DLD1 (cell line): ENCODE measurements at regions not wholly inside any gene's neighbourhood (a gene's known extent, or its start where the extent isn't known, plus 50 kb on each side); places are given as distances from the start of the nearest gene placed in this dataset.

ENCODE experiments used
- in situ Hi-C: cut with HindIII; loops from 2 replicates; pipeline ENCODE4 v1.10.0; 2017; ENCODE audit warnings: low sequenced_read_pairs

DNA sequence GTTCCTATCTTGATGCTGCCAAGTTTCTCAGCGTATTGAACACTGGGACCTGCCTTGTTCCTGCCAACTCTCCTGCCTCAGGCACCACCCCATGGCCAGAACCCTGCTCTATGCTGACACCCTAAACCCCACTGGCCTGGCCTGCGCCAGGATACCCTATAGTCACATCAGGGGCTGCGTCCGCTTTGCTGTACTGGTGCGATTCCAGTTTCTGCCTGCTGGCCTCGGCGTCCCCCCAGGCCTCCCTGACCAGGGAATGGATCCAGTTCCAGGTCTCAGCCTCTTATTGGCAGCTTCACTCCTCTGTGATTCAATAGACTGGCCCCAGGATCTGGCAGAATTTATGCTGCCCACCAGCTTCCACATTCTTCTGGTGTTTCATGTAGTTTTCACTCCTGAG, 55.0 kb downstream of the GPR6 start:
- in situ Hi-C loops = no loop called here

- in situ Hi-C loops = no loop called here
Observed at GRCh38 chr6:110033749-110034666, 55.9 kb downstream of the GPR6 start.

GRCh38 chr6:110034667-110035036, 56.5 kb downstream of the GPR6 start:
- in situ Hi-C loops = no loop called here

- in situ Hi-C loops = no loop called here
Observed at GRCh38 chr6:110035321-110035720, 57.2 kb downstream of the GPR6 start.

DNA sequence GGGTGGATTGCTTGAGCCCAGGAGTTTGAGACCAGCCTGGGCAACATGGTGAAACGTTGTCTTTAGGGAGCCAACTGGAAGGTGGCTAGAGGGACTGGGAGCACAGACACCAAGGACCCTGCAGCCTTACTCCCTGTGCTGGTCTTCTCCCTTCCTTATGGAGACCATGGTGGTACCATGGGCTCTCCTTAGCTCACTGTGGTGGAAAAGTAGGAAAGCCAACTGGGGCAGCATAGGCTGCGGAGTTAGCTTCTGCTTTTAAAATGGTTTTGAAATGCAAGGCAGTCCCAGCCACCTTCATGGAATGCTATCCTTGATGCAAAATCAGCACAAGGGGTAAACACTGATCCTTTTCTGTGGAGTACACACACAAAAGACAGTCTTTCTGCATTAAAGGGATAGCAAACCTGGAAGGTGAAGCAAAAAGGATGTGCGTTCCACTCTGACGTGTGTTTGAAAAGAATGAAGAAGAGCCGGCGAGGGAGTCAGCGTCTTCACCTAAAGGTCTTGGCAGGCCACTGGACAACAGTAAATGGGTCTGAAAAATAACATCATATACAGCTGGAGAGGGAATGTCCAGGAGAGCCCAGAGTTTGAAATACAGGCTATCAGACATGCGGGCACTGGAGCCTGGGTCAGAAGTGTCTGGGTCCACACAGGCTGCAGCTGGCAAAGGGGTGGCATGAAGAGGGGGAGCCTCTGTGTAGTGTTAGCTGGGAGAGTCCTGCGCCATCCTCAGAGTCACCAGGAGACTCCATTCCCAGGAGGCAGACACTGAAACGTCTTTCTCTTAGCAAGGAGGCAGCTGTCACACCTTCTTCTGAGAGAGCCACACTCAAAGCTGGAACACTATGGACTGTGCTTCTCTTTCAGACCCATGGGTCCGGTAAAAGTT, 58.5 kb downstream of the GPR6 start:
- in situ Hi-C loops = no loop called here

- in situ Hi-C loops = no loop called here
Observed at GRCh38 chr6:110037726-110038295, 59.7 kb downstream of the GPR6 start.

DNA sequence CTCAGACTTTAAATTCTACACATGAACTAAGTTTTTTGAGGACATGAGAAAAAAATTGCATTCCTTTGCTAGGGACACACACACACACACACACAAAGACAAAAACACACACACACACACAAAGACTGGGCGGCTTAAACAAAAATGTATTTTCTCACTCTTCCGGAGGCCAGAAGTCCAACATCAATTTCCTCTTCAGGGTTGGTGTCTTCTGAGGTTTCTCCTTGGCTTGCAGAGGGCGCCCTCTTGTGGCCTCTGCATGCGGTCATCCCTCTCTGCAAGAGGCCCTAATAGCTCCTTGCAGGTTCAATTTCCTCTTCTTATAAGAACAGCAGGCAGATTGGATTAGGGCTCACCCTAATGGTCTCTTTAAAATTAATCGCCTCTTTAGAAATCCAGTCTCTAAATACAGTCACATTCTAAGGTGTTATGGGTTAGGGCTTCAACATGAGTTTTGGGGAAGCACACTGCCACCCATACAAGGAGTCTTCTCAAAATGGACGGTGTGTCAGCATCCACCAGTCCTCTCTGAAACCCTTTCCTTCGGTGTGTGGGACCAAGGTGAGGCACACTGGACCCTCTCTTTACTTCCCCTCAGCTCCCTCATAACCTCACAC, 61.4 kb downstream of the GPR6 start:
- in situ Hi-C loops = no loop called here

GRCh38 chr6:110039981-110040383, 61.9 kb downstream of the GPR6 start:
- in situ Hi-C loops = no loop called here

DNA sequence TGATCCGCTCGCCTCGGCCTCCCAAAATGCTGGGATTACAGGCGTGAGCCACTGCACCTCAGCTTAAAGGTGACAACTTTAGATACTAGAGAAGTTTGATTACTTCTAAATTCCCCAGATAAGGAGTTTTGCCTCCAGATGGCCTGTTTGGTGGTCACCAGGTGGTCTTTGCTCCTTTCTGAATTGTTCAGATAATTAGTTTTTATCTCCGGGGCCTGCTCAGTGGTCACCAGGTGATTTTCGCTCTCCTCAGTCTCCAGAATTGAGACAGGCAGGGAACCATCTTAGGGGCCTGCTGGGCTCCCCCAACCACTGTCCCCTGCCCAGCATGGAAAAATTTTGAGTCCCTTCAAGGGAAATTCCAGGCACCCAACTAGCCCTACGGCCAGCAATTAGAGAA, 62.6 kb downstream of the GPR6 start:
- in situ Hi-C loops = no loop called here

- in situ Hi-C loops = no loop called here
Observed at GRCh38 chr6:110041126-110041525, 63.0 kb downstream of the GPR6 start.

- in situ Hi-C loops = no loop called here
Observed at GRCh38 chr6:110041830-110042229, 63.7 kb downstream of the GPR6 start.

DNA sequence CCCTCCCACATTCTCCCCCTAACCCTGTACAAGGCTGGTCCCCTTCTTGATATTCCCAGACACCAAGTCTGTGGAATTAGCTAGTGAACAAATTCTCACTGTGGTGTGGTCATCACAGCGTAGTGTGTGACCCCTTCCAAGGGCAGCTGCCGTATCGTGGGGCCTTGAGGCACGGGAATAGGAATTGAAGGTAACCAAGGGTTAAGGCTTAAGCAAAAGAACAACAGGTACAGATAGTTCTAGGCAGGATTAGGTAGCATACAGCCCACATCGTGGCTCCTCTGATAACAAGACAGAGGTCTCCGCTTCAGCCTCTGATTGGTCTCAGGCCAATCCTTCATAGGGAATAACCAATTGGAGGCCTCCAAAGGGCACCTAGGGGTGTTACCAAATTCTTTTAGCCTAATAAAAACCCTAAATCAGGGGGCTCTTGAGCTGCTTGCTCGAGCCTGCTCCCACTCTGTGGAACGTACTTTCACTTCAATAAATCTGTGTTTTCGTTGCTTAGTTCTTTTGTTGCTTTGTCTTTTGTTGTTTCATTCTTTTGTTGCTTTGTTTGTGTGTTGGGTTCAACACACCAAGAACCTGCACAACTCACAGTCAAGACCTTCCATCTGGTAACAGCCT, 64.7 kb downstream of the GPR6 start:
- in situ Hi-C loops = no loop called here

- in situ Hi-C loops = no loop called here
Observed at GRCh38 chr6:110043366-110043994, 65.4 kb downstream of the GPR6 start.

DNA sequence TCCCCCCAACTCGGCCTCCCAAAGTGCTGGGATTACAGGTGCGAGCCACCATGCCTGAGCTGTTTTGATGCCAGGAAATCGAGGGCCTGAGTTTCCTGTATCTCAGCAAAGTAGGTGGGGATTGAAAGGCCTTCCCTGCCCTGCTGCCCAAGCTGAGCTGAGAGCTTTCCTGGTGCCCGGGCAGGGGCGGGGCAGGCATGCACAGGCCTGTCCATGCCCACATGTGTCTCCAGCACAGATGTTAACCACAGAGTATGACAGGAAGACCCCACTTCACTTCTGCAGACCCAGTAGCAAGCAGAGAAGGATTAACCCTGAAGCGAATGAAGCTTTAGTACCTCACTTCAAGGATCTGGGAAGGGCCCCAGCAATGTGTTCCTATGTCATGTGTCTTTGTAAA, 66.0 kb downstream of the GPR6 start:
- in situ Hi-C loops = no loop called here

DNA sequence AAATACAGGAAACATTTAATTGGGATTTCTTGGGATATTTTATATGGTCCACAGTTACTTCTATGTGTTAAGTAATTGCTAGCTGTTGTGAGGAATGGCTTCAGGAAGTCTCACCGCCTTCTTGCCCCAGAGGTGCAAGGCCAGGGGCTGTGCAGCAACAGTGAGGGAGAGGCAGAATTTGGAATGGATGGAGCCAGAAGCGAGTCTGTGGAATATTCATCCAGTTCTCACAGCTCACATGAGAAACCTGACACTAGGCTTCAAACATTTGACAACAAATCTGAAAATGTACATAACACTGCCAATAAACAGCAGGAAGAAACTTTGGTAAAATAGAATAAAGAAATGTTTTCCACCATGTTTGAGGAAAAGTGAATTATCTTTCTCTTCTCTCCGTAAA, 66.5 kb downstream of the GPR6 start:
- in situ Hi-C loops = loop anchor here (5.0 kb wide), 1 partner anchor 342 kb away; no protein-coding TSS in a partner anchor

DNA sequence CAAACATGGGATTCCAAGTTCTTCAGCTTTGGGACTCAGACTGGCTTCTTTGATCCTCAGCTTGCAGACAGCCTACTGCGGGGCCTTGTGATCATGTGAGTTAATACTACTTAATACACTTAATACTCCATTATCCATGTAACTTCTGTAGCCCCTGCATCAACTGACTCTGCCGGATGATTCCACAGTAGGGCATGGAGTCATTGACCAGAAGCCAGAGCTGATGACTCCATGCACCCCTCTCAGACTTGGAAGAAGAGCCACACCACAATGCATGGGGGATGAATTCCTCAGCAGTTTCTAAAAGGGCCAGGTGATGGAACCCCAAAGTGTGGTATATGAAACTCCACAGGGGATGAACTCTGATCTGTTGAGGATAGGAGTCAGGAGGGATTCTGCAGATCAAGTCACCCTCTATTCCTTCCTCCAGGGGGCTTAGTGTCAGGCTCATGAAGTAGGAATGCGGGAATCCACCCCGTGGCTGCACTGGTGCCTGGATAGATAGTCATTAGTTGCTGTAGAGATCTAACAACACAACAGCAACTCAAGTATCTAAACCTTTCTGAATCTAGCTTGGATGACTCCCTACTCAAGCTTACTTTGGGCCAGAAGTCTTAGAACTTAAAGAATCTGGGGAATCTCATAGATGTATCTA, 70.2 kb downstream of the GPR6 start:
- in situ Hi-C loops = loop anchor here (5.0 kb wide), 1 partner anchor 346 kb away; no protein-coding TSS in a partner anchor

DNA sequence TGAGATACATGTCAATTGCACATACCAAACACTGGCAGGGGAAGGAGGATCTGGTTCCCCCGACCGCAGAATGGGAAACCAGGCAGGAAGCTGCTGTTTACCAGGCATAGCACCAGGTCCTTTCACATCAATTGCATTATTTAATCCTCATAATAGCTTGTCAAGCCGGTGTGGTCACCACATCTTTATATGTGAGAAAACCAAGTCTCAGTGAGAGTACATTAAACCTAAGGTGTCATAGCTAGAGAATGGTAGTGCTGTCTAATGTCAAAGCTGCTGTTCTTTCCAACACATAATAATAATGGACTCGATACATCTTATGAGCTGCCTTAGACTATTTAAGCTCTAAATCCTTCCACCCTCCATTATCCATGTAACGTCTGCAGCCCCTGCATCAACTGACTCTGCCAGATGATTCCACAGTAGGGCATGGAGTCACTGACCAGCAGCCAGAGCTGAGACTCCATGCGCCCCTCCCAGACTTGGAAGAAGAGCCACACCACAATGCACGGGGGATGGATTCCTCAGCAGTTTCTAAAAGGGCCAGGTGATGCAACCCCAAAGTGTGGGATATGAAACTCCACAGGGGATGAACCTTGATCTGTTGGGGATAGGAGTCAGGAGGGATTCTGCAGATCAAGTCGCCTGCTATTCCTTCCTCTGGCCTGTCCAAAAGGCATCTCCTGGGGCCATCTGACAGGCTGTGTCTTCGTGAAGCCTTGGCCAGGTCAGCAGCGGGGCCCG, 71.8 kb downstream of the GPR6 start:
- in situ Hi-C loops = loop anchor here (5.0 kb wide), 1 partner anchor 348 kb away; no protein-coding TSS in a partner anchor
